ENCODE measurements at regions not wholly inside any gene's neighbourhood (a gene's known extent, or its start where the extent isn't known, plus 50 kb on each side); places are given as distances from the start of the nearest gene placed in this dataset.
"Not testable (repeated sequence)": the region's sequence is repeated elsewhere in the genome, so short reads cannot be mapped to it uniquely, and the experiment has no call there.

DNA sequence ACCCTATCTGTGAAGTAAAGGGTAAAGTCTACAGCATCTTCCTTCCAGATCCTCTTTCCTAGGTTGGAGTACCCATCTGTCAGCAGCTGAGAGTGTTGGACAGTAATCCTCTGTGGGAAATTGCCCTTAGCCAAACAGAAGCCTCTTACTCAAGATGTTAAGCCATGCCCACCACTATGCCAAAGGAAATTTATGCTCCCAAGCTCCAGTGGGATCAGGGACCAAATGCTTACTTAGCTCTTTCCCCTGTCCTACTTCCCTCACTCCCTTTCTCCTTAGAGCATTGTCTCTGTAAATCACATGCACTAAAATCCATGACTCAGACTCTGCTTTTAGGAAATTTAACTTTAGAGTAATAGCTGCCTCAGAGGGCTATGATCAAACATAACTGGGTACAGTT is 254.0 kb downstream of the BRINP2 start:
- CTCF ChIA-PET: no interaction called here
- no peak for DNase-seq
- intact Hi-C loops (cut with micrococcal nuclease): no loop called here
- Mint-ChIP-seq H3K36me3 (no peaks in the 10 kb centered on the region), H3K4me1 (ENCODE audit: low read depth) (no peaks in the 10 kb centered on the region), H3K9me3 (no peaks in the 10 kb centered on the region), H3K27ac (no peak overlapping the region), H3K4me3 (no peak overlapping the region), H3K27me3 (no peaks in the 10 kb centered on the region)
- POLR2A ChIA-PET: no interaction called here

- H3K9me3 Mint-ChIP-seq: no peaks in the 10 kb centered on the region
- no peak for DNase-seq
- no peaks in the 10 kb centered on the region for H3K27me3 Mint-ChIP-seq
- ChIA-PET POLR2A (no interaction called here), CTCF (no interaction called here)
- intact Hi-C loops (cut with micrococcal nuclease): no loop called here
- no peaks in the 10 kb centered on the region for H3K4me1 Mint-ChIP-seq (ENCODE audit: low read depth)
- H3K4me3 Mint-ChIP-seq: no peak overlapping the region
- no peaks in the 10 kb centered on the region for H3K36me3 Mint-ChIP-seq
- no peak overlapping the region for H3K27ac Mint-ChIP-seq
Observed at GRCh38 chr1:177423090-177423489, 252.3 kb downstream of the BRINP2 start.

- DNase-seq: no peak
- H3K4me1 Mint-ChIP-seq (ENCODE audit: low read depth): no peaks in the 10 kb centered on the region
- no peaks in the 10 kb centered on the region for H3K27me3 Mint-ChIP-seq
- no peak overlapping the region for H3K27ac Mint-ChIP-seq
- CTCF ChIA-PET: no interaction called here
- no peak overlapping the region for H3K4me3 Mint-ChIP-seq
- intact Hi-C loops (cut with micrococcal nuclease): no loop called here
- no peaks in the 10 kb centered on the region for H3K36me3 Mint-ChIP-seq
- peaks cover 2% of the 10 kb centered on the region for H3K9me3 Mint-ChIP-seq
- POLR2A ChIA-PET: no interaction called here
Observed at GRCh38 chr1:177413982-177414596, 243.3 kb downstream of the BRINP2 start.

GRCh38 chr1:177411381-177411780 is 240.6 kb downstream of the BRINP2 start:
- Mint-ChIP-seq H3K4me1 (ENCODE audit: low read depth) (no peaks in the 10 kb centered on the region), H3K4me3 (no peak overlapping the region), H3K27me3 (no peaks in the 10 kb centered on the region), H3K9me3 (peaks cover 9% of the 10 kb centered on the region), H3K27ac (no peak overlapping the region), H3K36me3 (no peaks in the 10 kb centered on the region)
- intact Hi-C loops (cut with micrococcal nuclease): no loop called here
- POLR2A ChIA-PET: no interaction called here
- CTCF ChIA-PET: no interaction called here
- no peak for DNase-seq

DNA sequence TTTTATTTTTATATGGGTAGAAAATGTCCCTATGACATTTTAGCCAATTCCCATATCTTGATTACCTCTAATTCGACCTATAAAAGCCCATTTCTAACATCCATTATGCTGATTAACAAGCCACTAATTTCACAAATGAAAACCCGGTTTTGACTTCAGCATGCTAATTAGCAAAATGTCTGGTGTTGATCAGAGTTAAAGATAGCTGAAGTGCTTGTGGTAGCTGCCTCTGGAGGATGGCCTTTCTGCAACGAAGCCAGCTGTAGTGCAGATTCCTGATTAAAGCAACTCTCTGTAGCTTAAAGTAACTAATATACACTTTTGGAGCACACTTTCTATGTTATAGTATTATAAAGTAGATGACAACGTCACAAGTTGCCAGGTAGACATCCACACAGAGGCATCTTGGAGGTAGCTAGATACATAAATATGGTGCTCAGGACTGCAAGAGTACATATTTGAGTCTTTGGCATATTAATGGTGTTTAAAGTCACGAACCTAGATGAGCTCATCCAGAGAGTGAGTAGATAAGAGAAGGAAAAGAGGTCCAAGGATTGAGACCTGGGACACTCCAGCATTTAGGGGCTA is 239.5 kb downstream of the BRINP2 start:
- H3K4me1 Mint-ChIP-seq (ENCODE audit: low read depth): no peaks in the 10 kb centered on the region
- CTCF ChIA-PET: no interaction called here

GRCh38 chr1:177406323-177406722 is 235.6 kb downstream of the BRINP2 start:
- DNase-seq; CTCF ChIA-PET; POLR2A ChIA-PET; H3K4me1 Mint-ChIP-seq (ENCODE audit: low read depth); H3K27ac Mint-ChIP-seq; intact Hi-C loops (cut with micrococcal nuclease); H3K9me3 Mint-ChIP-seq; H3K4me3 Mint-ChIP-seq; H3K36me3 Mint-ChIP-seq; H3K27me3 Mint-ChIP-seq: not testable (repeated sequence)

More for the DNA sequence above, 239.5 kb downstream of the BRINP2 start:
- intact Hi-C loops (cut with micrococcal nuclease): no loop called here
- Mint-ChIP-seq H3K27ac (no peak overlapping the region), H3K9me3 (peaks cover 9% of the 10 kb centered on the region), H3K36me3 (no peaks in the 10 kb centered on the region), H3K4me3 (no peak overlapping the region), H3K27me3 (no peaks in the 10 kb centered on the region)
- DNase-seq: no peak
- POLR2A ChIA-PET: no interaction called here

- no peaks in the 10 kb centered on the region for H3K9me3 Mint-ChIP-seq
Observed at GRCh38 chr1:177392336-177392735, 221.6 kb downstream of the BRINP2 start.

GRCh38 chr1:177385760-177386698 is 215.3 kb downstream of the BRINP2 start:
- DNase-seq: no peak
- H3K36me3 Mint-ChIP-seq: no peaks in the 10 kb centered on the region
- CTCF ChIA-PET: no interaction called here
- peaks cover 14% of the 10 kb centered on the region for H3K9me3 Mint-ChIP-seq
- no peak overlapping the region for H3K27ac Mint-ChIP-seq
- POLR2A ChIA-PET: no interaction called here
- H3K4me3 Mint-ChIP-seq: no peak overlapping the region
- no peaks in the 10 kb centered on the region for H3K4me1 Mint-ChIP-seq (ENCODE audit: low read depth)
- no peaks in the 10 kb centered on the region for H3K27me3 Mint-ChIP-seq
- intact Hi-C loops (cut with micrococcal nuclease): no loop called here

More at GRCh38 chr1:177392336-177392735, 221.6 kb downstream of the BRINP2 start:
- Mint-ChIP-seq H3K4me1 (ENCODE audit: low read depth) (no peaks in the 10 kb centered on the region), H3K36me3 (no peaks in the 10 kb centered on the region), H3K27ac (no peak overlapping the region), H3K27me3 (no peaks in the 10 kb centered on the region), H3K4me3 (no peak overlapping the region)
- ChIA-PET POLR2A (no interaction called here), CTCF (no interaction called here)
- intact Hi-C loops (cut with micrococcal nuclease): no loop called here
- no peak for DNase-seq

DNA sequence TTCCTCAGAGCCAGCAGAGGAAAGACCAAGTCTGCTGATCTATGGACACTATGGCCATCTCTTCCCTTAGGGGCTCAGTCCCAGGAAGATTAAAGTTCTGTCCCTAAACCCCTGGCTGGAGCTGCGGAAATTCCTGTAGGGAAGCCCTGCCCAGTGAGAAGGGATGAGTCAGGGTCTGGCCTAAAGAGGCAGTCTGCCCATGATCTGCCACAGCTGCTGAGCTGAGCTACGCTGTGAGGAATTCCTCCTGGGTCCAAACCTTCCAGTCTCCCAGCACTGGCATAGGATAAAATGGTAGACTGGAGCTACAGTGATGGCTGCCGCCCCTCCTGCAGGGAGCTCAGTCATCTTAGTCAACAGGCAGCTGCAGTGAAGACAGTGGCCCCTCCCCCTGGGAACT is 213.7 kb downstream of the BRINP2 start:
- ChIA-PET POLR2A (no interaction called here), CTCF (no interaction called here)
- no peaks in the 10 kb centered on the region for H3K36me3 Mint-ChIP-seq
- intact Hi-C loops (cut with micrococcal nuclease): no loop called here
- peaks cover 14% of the 10 kb centered on the region for H3K9me3 Mint-ChIP-seq
- no peaks in the 10 kb centered on the region for H3K4me1 Mint-ChIP-seq (ENCODE audit: low read depth)
- no peak overlapping the region for H3K4me3 Mint-ChIP-seq
- no peak overlapping the region for H3K27ac Mint-ChIP-seq
- DNase-seq: no peak
- H3K27me3 Mint-ChIP-seq: no peaks in the 10 kb centered on the region

DNA sequence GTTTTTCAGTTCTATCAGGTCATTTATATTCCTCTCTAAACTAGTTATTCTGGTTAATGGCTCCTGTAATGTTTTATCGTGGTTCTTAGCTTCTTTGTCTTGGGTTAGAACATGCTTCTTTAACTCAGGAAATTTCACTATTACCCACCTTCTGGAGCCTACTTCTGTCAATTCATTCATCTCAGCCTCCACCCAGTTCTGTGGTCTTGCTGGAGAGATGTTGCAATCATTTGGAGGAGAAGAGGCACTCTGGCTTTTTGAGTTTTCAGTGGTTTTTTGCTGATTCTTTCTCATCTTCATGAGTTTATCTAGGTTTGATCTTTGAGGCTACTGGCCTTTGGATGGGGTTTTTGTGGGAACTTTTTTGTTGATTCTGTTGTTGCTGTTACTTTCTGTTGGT is 213.0 kb downstream of the BRINP2 start:
- Mint-ChIP-seq H3K4me1 (ENCODE audit: low read depth) (no peaks in the 10 kb centered on the region), H3K27ac (no peak overlapping the region), H3K4me3 (no peak overlapping the region), H3K27me3 (no peaks in the 10 kb centered on the region), H3K36me3 (no peaks in the 10 kb centered on the region), H3K9me3 (peaks cover 20% of the 10 kb centered on the region)
- POLR2A ChIA-PET: no interaction called here
- no peak for DNase-seq
- CTCF ChIA-PET: no interaction called here
- intact Hi-C loops (cut with micrococcal nuclease): no loop called here

- ChIA-PET POLR2A (no interaction called here), CTCF (no interaction called here)
- Mint-ChIP-seq H3K9me3 (peaks cover 26% of the 10 kb centered on the region), H3K27me3 (no peaks in the 10 kb centered on the region), H3K4me3 (no peak overlapping the region), H3K4me1 (ENCODE audit: low read depth) (no peaks in the 10 kb centered on the region), H3K27ac (no peak overlapping the region), H3K36me3 (no peaks in the 10 kb centered on the region)
- DNase-seq: no peak
- intact Hi-C loops (cut with micrococcal nuclease): no loop called here
Observed at GRCh38 chr1:177377866-177378265, 207.1 kb downstream of the BRINP2 start.

DNA sequence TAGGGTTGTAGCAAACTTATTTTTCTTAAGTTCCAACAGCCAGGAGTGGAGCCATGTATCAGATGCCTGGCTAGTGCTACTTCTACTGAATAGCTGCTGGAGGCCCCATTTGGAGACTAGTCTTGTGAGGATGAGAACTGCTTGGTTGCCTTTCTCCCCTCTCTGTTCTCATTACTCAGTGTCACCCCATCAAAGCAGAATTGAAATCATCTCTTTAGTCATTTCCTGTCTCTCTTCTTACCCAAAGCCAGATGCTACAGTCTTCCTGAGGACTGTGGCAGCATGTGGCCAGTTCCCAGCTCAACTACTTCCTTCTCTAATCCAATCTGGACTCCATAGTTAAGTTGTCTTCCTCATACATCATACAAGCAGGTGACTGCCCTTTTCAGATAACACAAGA is 197.5 kb downstream of the BRINP2 start:
- POLR2A ChIA-PET: no interaction called here
- H3K36me3 Mint-ChIP-seq: no peaks in the 10 kb centered on the region
- DNase-seq: no peak
- H3K4me1 Mint-ChIP-seq (ENCODE audit: low read depth): no peaks in the 10 kb centered on the region
- H3K27me3 Mint-ChIP-seq: no peaks in the 10 kb centered on the region
- no peak overlapping the region for H3K27ac Mint-ChIP-seq
- no peaks in the 10 kb centered on the region for H3K9me3 Mint-ChIP-seq
- CTCF ChIA-PET: no interaction called here
- no peak overlapping the region for H3K4me3 Mint-ChIP-seq
- intact Hi-C loops (cut with micrococcal nuclease): no loop called here

DNA sequence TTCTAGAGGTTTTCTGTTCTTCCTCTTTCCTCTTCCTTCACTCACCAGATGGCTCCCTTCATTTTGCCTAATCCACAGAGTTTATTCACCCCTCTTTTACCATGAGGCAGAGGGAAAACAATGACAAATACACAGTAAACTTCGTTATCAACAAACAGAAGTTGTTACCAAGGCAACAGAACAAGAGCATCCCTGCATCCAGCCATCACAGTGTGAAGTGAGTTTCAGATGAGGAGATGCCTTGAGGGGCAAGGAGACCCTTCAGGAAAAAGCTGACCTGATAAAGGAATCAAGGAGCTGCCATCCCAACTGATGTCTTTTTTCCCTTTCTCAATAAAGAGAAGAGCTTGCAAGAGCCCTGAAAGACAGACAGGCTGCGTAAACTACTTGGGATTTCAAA is 195.3 kb downstream of the BRINP2 start:
- no peaks in the 10 kb centered on the region for H3K36me3 Mint-ChIP-seq
- CTCF ChIA-PET: no interaction called here
- H3K9me3 Mint-ChIP-seq: no peaks in the 10 kb centered on the region
- no peaks in the 10 kb centered on the region for H3K27me3 Mint-ChIP-seq
- H3K4me3 Mint-ChIP-seq: no peak overlapping the region
- no peaks in the 10 kb centered on the region for H3K4me1 Mint-ChIP-seq (ENCODE audit: low read depth)
- DNase-seq: no peak
- POLR2A ChIA-PET: no interaction called here
- intact Hi-C loops (cut with micrococcal nuclease): no loop called here
- no peak overlapping the region for H3K27ac Mint-ChIP-seq
